Right lobe of liver (tissue), 6 donors: ENCODE measurements at regions not wholly inside any gene's neighbourhood (a gene's known extent, or its start where the extent isn't known, plus 50 kb on each side); places are given as distances from the start of the nearest gene placed in this dataset.

Experiments used
- ATAC-seq, 4 donors: fragments of 200-7000 bp; cut with Tn5 transposase; one replicate each; pipeline ENCODE4 v1.9.1; 2020; ENCODE audit warnings: mild to moderate bottlenecking in 4 of 4, moderate library complexity in 4 of 4
- DNase-seq, 3 donors: peaks; one replicate each; pipeline ENCODE4 v3.0.0-alpha.2; 2020
- H3K27ac ChIP-seq, 3 donors: fragments of 200-600 bp; one replicate each; pipeline ENCODE4 v1.8.0; 2022
- H3K27me3 ChIP-seq, 2 donors: fragments of 200-600 bp; one replicate each; pipeline ENCODE4 v1.8.0; 2022
- H3K36me3 ChIP-seq, 4 donors: fragments of 200-600 bp; sonication (generic) in 1 of 4; one replicate each; pipeline versions ENCODE4 v1.5.1 to v1.8.0; 2017 to 2022; ENCODE audit warnings: control low read depth in 1 of 4
- H3K4me1 ChIP-seq, 4 donors: fragments of 200-600 bp; sonication (generic) in 1 of 4; one replicate each; pipeline versions ENCODE4 v1.5.1 to v1.8.0; 2017 to 2022; ENCODE audit warnings: control low read depth in 1 of 4
- H3K4me3 ChIP-seq, 3 donors: fragments of 200-600 bp; one replicate each; pipeline ENCODE4 v1.8.0; 2022
- H3K9me3 ChIP-seq, 4 donors: fragments of 200-600 bp; sonication (generic) in 1 of 4; one replicate each; pipeline versions ENCODE4 v1.5.1 to v1.8.0; 2017 to 2022; ENCODE audit warnings: control low read depth in 1 of 4
- CTCF ChIP-seq, 4 donors: fragments of 200-600 bp in 3 of 4; fragments of 450-650 bp in 1 of 4; IDR thresholded peaks; one replicate each; pipeline versions ENCODE4 v1.5.1 to v1.8.0; 2016 to 2022; ENCODE audit warnings: antibody characterized with exemption in 4 of 4, mild to moderate bottlenecking in 2 of 4
- POLR2A ChIP-seq: fragments of 450-650 bp; IDR thresholded peaks from one replicate; pipeline ENCODE4 v1.6.1; 2017; ENCODE audit warnings: antibody characterized with exemption, mild to moderate bottlenecking
- WGBS: methylation state at CpG from one replicate; pipeline ENCODE4 v1.1.6; 2018; ENCODE audit warnings: low coverage, low lambda C conversion rate; ENCODE audit not compliant: insufficient coverage; ENCODE audit errors: missing lambda C conversion rate; 5-methylcytosine and 5-hydroxymethylcytosine counted together
- intact Hi-C, 2 donors: fragments of 100-400 bp; cut with DNase I; formaldehyde crosslinking; loops; one replicate each; pipeline versions ENCODE4 v1.11.2 to v1.14.1; 2022
- donor health status: DM: no; HTN: yes; CAD: no.
- donor health status: DM: no; HTN: no; CAD: no.
- donor health status: DM: no; HTN: no; CAD: no.
- donor health status: DM: no; HTN: yes; CAD: no.
- donor health status: DM: no; HTN: yes; CAD: no.

- WGBS: 76% methylated on average over 10 of the region's 12 CpGs
- no peak for DNase-seq
- no peak overlapping the region for H3K27ac ChIP-seq
- H3K9me3 ChIP-seq: no peaks in the 10 kb centered on the region
- intact Hi-C loops: no loop called here
- no peaks in the 10 kb centered on the region for H3K36me3 ChIP-seq
- no peak overlapping the region for H3K4me3 ChIP-seq
- H3K27me3 ChIP-seq: no peaks in the 10 kb centered on the region
- no peak for ATAC-seq
- H3K4me1 ChIP-seq: no peaks in the 10 kb centered on the region
- TF ChIP-seq POLR2A (no peak), CTCF (IDR thresholded peaks at IDR 0.05) (no peak)
These were observed 98.2 kb downstream of the PDCL3 start for GRCh38 chr2:100660851-100661584.

DNA sequence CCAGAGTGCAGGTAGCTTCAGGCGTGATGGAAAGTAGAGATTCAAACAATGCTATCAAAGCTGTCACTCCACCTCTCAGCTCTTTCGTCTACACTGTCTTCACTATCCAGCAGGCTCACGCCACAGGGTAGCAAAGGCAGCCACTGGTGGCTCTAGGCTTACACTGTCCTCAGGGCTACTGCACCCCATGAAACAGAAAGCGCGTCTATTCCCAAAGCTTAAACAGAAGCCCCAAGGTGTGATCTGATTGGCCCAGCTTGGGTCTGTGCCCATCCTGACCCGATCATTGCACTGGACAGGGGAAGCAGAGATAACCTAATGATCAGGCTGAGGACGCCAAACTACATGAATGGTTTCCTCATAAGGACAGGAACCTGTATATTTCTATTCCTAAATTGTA lies 100.1 kb downstream of the PDCL3 start:
- no peak for ATAC-seq
- H3K4me3 ChIP-seq: no peak overlapping the region

GRCh38 chr2:100664021-100664755 lies 101.4 kb downstream of the PDCL3 start:
- no peaks in the 10 kb centered on the region for H3K9me3 ChIP-seq
- TF ChIP-seq POLR2A (no peak), CTCF (IDR thresholded peaks at IDR 0.05) (no peak)
- ATAC-seq (no peak), DNase-seq (no peak)
- H3K27ac ChIP-seq: no peak overlapping the region
- no peaks in the 10 kb centered on the region for H3K27me3 ChIP-seq
- H3K36me3 ChIP-seq: no peaks in the 10 kb centered on the region
- 78% methylated on average over 7 of the region's 23 CpGs for whole genome bisulfite sequencing
- intact Hi-C loops: no loop called here
- no peak overlapping the region for H3K4me3 ChIP-seq
- H3K4me1 ChIP-seq: no peaks in the 10 kb centered on the region

More for the DNA sequence above, 100.1 kb downstream of the PDCL3 start:
- WGBS: 64% methylated on average over 4 of the region's 7 CpGs
- Histone ChIP-seq H3K36me3 (no peaks in the 10 kb centered on the region), H3K4me1 (no peaks in the 10 kb centered on the region), H3K27ac (no peak overlapping the region), H3K27me3 (no peaks in the 10 kb centered on the region), H3K9me3 (no peaks in the 10 kb centered on the region)
- no peak for TF ChIP-seq CTCF (IDR thresholded peaks at IDR 0.05)
- TF ChIP-seq POLR2A: no peak
- intact Hi-C loops: no loop called here
- no peak for DNase-seq

DNA sequence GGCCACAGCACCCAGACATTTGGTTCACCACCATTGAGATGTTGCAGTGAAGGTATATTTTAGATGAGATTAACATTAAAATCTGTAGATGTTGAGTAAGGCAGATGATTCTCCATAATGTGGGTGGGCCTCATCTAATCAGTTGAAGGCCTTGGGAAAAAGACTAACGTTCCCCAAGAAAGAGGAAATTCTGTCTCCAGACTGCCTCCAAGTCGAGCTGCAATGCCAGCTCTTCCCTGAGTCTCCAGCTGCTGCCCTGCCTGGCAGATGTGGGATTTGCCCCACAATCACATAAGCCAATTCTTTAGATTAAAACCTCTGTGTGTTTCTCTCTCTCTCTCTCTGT lies 101.9 kb downstream of the PDCL3 start:
- WGBS: 30% methylated on average over 2 of the region's 2 CpGs
- Histone ChIP-seq H3K27me3 (no peaks in the 10 kb centered on the region), H3K4me1 (no peaks in the 10 kb centered on the region), H3K9me3 (no peaks in the 10 kb centered on the region), H3K36me3 (no peaks in the 10 kb centered on the region), H3K27ac (no peak overlapping the region), H3K4me3 (no peak overlapping the region)
- TF ChIP-seq CTCF (IDR thresholded peaks at IDR 0.05): no peak
- TF ChIP-seq POLR2A: no peak
- no peak for DNase-seq
- intact Hi-C loops: no loop called here
- no peak for ATAC-seq
